VCaP (cell line): ENCODE measurements at regions not wholly inside any gene's neighbourhood (a gene's known extent, or its start where the extent isn't known, plus 50 kb on each side); places are given as distances from the start of the nearest gene placed in this dataset.
A peak's percentile ranks its signal among the peaks of the same experiment; 100 is the strongest.

Experiments used
- H3K27ac ChIP-seq: fragments of 450-650 bp; 2 replicates; pipeline ENCODE4 v1.5.1; 2017
- CTCF ChIP-seq: fragments of 450-650 bp; conservative IDR thresholded peaks from 2 replicates; pipeline ENCODE4 v1.5.1; 2017; ENCODE audit warnings: mild to moderate bottlenecking, moderate library complexity

GRCh38 chr2:177031438-177032180 is 181.0 kb upstream of the HNRNPA3 start:
- peak overlapping the region; percentile 76 for H3K27ac ChIP-seq
- TF ChIP-seq CTCF: no peak

GRCh38 chr2:177036747-177037146 is 175.8 kb upstream of the HNRNPA3 start:
- peak overlapping the region; percentile 98 for H3K27ac ChIP-seq
- no peak for TF ChIP-seq CTCF

- H3K27ac ChIP-seq: peak overlapping the region; percentile 98
- TF ChIP-seq CTCF: no peak
Measured at GRCh38 chr2:177037569-177037968, 175.0 kb upstream of the HNRNPA3 start.

- TF ChIP-seq CTCF: no peak
- H3K27ac ChIP-seq: peak overlapping the region; percentile 98
Measured at GRCh38 chr2:177038787-177039484, 173.7 kb upstream of the HNRNPA3 start.

- no peak for TF ChIP-seq CTCF
- peak overlapping the region; percentile 34 for H3K27ac ChIP-seq
Measured at GRCh38 chr2:177042311-177042710, 170.3 kb upstream of the HNRNPA3 start.

- peak overlapping the region; percentile 34 for H3K27ac ChIP-seq
- no peak for TF ChIP-seq CTCF
Measured at GRCh38 chr2:177044671-177045070, 167.9 kb upstream of the HNRNPA3 start.

- TF ChIP-seq CTCF: no peak
- H3K27ac ChIP-seq: no peak overlapping the region
Measured at GRCh38 chr2:177048981-177049380, 163.6 kb upstream of the HNRNPA3 start.
